Ovary (tissue), 3 donors: ENCODE measurements at regions not wholly inside any gene's neighbourhood (a gene's known extent, or its start where the extent isn't known, plus 50 kb on each side); places are given as distances from the start of the nearest gene placed in this dataset.

Experiments used
- EP300 ChIP-seq: sonication (generic); formaldehyde crosslinking; IDR thresholded peaks from one replicate; pipeline ENCODE4 v1.6.1; 2017; ENCODE audit warnings: antibody characterized with exemption
- POLR2A ChIP-seq: fragments of 450-650 bp; IDR thresholded peaks from one replicate; pipeline ENCODE4 v1.6.1; 2017; ENCODE audit warnings: antibody characterized with exemption, mild to moderate bottlenecking, moderate library complexity
- TF ChIP-seq, protein P1 (sequence below), 3 donors: fragments of 450-650 bp in 2 of 3; fragments of 200-600 bp in 1 of 3; IDR thresholded peaks; one replicate each; pipeline versions ENCODE4 v1.5.1 to v1.8.0; 2016 to 2022; ENCODE audit warnings: antibody characterized with exemption in 3 of 3, mild to moderate bottlenecking in 1 of 3
- donor health status: DM: no; HTN: no; CAD: no.

GRCh38 chrX:94252211-94252610 is 578.2 kb downstream of the FAM133A start:
- TF ChIP-seq, protein P1, sequence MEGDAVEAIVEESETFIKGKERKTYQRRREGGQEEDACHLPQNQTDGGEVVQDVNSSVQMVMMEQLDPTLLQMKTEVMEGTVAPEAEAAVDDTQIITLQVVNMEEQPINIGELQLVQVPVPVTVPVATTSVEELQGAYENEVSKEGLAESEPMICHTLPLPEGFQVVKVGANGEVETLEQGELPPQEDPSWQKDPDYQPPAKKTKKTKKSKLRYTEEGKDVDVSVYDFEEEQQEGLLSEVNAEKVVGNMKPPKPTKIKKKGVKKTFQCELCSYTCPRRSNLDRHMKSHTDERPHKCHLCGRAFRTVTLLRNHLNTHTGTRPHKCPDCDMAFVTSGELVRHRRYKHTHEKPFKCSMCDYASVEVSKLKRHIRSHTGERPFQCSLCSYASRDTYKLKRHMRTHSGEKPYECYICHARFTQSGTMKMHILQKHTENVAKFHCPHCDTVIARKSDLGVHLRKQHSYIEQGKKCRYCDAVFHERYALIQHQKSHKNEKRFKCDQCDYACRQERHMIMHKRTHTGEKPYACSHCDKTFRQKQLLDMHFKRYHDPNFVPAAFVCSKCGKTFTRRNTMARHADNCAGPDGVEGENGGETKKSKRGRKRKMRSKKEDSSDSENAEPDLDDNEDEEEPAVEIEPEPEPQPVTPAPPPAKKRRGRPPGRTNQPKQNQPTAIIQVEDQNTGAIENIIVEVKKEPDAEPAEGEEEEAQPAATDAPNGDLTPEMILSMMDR (IDR thresholded peaks at IDR 0.05), result no peak
- TF ChIP-seq POLR2A (no peak), EP300 (no peak)
